ENCODE measurements at regions not wholly inside any gene's neighbourhood (a gene's known extent, or its start where the extent isn't known, plus 50 kb on each side); places are given as distances from the start of the nearest gene placed in this dataset.
"Not testable (repeated sequence)": the region's sequence is repeated elsewhere in the genome, so short reads cannot be mapped to it uniquely, and the experiment has no call there.

DNA sequence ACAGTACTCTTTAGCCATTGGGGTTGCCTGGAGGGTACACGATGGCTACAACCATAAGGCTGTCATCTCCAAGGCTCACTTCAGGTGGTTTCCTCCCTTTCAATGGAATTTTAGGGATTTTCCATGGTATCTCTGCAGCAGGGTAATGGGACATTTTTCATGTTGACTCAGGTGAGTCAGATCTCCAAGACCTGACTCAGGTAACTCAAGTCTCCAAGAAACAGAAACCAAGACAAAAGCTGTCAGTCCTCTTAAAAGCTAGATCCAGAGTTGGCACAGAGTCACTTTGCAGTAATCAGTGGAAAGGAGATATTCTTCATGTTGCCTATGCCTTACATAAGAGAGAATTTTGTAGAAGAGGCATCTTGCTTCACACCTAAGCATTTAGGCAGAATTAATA, 375.8 kb upstream of the ARPP21 start:
- TF ChIP-seq, protein P1, sequence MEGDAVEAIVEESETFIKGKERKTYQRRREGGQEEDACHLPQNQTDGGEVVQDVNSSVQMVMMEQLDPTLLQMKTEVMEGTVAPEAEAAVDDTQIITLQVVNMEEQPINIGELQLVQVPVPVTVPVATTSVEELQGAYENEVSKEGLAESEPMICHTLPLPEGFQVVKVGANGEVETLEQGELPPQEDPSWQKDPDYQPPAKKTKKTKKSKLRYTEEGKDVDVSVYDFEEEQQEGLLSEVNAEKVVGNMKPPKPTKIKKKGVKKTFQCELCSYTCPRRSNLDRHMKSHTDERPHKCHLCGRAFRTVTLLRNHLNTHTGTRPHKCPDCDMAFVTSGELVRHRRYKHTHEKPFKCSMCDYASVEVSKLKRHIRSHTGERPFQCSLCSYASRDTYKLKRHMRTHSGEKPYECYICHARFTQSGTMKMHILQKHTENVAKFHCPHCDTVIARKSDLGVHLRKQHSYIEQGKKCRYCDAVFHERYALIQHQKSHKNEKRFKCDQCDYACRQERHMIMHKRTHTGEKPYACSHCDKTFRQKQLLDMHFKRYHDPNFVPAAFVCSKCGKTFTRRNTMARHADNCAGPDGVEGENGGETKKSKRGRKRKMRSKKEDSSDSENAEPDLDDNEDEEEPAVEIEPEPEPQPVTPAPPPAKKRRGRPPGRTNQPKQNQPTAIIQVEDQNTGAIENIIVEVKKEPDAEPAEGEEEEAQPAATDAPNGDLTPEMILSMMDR (IDR thresholded peaks at IDR 0.05; ENCODE audit: insufficient read depth, low read depth, low read length, missing control alignments), result no peak

DNA sequence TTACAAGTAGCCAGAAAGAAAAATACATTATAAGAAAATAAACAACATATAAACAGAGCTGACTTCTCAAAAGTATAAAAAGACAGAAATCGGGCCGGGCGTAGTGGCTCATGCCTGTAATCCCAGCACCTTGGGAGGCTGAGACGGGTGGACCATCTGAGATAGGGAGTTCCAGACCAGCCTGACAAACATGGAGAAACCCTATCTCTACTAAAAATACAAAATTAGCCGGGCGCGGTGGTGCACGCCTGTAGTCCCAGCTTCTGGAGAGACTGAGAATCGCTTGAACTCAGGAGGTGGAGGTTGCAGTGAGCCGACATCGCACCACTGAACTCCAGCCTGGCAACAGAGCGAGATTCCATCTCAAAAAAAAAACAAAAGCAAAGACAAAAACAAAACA, 373.3 kb upstream of the ARPP21 start:
- DNase-seq (ENCODE audit: low read depth); H3K4me3 ChIP-seq (ENCODE audit: low read depth, low read length): not testable (repeated sequence)

More for the DNA sequence above, 375.8 kb upstream of the ARPP21 start:
- no peak overlapping the region for H3K4me3 ChIP-seq (ENCODE audit: low read depth, low read length)
- no peak for DNase-seq (ENCODE audit: low read depth)

DNA sequence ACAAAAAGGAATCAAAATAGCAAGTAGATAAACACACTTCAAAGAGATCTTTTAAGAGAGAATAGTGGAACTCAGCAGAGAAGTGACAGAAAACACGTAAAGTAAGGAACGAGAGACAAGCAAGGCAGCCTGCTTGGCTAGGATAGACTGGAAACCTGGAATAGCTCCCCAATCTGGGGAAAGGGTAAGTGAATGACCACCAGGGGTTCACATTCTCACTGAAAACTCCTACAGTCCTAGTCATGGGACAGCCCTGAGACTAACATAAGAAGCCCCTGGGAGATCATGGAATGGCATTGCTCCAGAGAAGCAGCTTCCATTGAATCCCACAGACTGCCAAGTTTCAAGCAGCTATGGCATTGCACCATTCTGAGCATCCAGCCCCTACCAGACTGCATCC, 363.6 kb upstream of the ARPP21 start:
- TF ChIP-seq, protein P1 (IDR thresholded peaks at IDR 0.05; ENCODE audit: insufficient read depth, low read depth, low read length, missing control alignments), result no peak
- no peak overlapping the region for H3K4me3 ChIP-seq (ENCODE audit: low read depth, low read length)
- no peak for DNase-seq (ENCODE audit: low read depth)

DNA sequence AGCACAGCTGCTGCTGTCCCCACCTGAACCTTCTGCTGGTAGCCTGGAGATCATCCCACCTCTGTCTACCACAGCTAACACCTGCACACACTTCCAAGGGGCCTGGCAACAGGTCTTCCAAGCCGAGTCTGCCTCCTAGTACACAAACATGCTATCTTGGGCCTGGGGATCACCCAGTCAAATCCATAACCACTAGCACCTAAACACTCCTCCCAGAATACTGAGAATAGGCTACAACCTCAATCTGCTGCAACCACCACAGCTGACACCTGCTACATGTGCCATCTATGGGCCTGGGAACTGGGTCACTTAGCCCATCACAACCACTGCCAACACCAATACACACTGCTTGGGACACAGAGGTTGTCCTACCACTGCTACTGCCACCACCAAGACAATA, 362.8 kb upstream of the ARPP21 start:
- TF ChIP-seq, protein P1 (IDR thresholded peaks at IDR 0.05; ENCODE audit: insufficient read depth, low read depth, low read length, missing control alignments), result no peak
- no peak overlapping the region for H3K4me3 ChIP-seq (ENCODE audit: low read depth, low read length)

DNA sequence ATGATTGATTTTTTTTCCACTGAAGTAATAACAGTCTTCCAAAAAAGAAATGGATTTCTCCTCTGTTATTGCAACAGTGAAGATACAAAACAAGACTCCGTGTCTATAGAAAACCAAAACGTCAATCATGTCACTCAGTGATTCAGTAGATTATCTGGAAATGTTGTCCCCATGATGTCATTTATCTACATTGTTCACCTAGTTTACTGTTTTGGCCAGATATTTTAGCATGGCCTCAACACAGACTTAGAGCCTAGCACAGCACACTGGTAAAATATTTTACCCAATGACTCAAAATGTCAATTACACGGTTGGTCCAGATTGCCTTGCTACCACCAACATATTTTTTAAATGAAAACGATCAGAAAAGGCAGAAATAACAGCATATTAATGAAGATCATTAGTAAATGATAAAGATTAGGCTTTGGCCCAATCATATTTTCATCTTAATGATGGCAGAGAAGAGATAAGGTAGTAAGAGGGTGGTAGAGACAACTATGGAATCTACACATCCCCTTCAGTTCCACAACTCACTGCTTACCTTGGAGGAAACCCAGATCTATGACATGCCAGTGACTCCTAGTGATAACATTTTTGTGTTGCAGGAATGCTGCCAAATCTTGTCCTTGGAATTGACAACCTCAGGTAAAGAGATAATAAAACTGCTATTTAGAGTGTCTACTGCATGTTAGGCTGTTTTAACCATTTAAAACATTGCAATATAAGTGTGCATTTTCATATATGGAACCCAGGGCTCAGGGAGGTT, 347.7 kb upstream of the ARPP21 start:
- H3K4me3 ChIP-seq (ENCODE audit: low read depth, low read length), result no peak overlapping the region
- TF ChIP-seq, protein P1 (IDR thresholded peaks at IDR 0.05; ENCODE audit: insufficient read depth, low read depth, low read length, missing control alignments), result no peak
- DNase-seq (ENCODE audit: low read depth), result no peak

More for the DNA sequence above, 362.8 kb upstream of the ARPP21 start:
- DNase-seq (ENCODE audit: low read depth), result no peak

DNA sequence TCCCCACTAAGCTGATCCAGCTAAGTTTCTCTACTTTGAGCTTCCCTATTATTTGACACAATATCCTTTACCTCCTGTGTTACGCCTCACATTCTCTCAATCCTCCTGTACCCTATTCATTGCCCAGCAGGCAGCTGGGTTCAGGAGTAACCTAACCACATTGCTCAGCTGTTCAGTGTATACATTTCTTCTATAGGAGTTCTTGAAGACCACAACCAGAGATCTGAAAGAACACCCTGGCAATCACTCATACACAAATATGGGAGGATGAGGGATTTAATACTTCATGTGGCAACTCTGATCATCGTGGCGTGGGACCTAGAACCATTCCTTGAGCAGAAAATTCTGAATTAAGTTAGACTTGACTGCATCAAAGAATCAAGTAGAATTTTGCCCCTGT, 346.8 kb upstream of the ARPP21 start:
- DNase-seq (ENCODE audit: low read depth), result no peak
- TF ChIP-seq, protein P1 (IDR thresholded peaks at IDR 0.05; ENCODE audit: insufficient read depth, low read depth, low read length, missing control alignments), result no peak

DNA sequence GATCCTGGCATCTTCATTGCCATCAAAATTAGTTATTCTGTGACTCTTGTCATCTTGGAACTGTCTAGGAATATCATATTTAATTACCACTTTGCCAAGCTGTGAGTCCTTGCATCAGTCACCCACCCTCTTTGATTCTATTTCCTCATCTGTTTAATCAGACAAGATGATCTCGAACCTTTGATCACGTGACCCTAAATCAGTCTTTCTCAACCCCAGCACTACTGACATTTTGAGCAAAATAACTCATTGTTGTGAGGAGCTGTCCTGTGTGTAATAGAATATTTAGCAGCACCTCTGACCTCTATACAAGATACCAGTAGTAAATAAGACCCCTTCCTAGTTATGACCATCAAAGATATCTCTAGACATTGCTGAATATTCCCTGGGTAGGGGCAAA, 343.4 kb upstream of the ARPP21 start:
- TF ChIP-seq, protein P1 (IDR thresholded peaks at IDR 0.05; ENCODE audit: insufficient read depth, low read depth, low read length, missing control alignments), result no peak
- DNase-seq (ENCODE audit: low read depth), result no peak

More for the DNA sequence above, 346.8 kb upstream of the ARPP21 start:
- H3K4me3 ChIP-seq (ENCODE audit: low read depth, low read length), result no peak overlapping the region

More for the DNA sequence above, 343.4 kb upstream of the ARPP21 start:
- no peak overlapping the region for H3K4me3 ChIP-seq (ENCODE audit: low read depth, low read length)
